H9 (cell line): ENCODE measurements at regions not wholly inside any gene's neighbourhood (a gene's known extent, or its start where the extent isn't known, plus 50 kb on each side); places are given as distances from the start of the nearest gene placed in this dataset.
A peak's percentile ranks its signal among the peaks of the same experiment; 100 is the strongest.

Experiments used
- DNase-seq: peaks from one replicate; pipeline ENCODE4 v3.0.0-alpha.2; 2017
- H2AFZ ChIP-seq: one replicate; pipeline ENCODE4 v1.6.1; 2013; ENCODE audit warnings: mild to moderate bottlenecking, low read length, control low read depth, moderate library complexity
- H2AK5ac ChIP-seq: 2 replicates; pipeline ENCODE4 v1.6.1; 2013; ENCODE audit warnings: low read length, control low read depth, mixed read lengths; ENCODE audit not compliant: insufficient read length
- H2BK120ac ChIP-seq: one replicate; pipeline ENCODE4 v1.6.1; 2013; ENCODE audit warnings: low read depth, mild to moderate bottlenecking, low read length, control low read depth, inconsistent platforms; ENCODE audit not compliant: poor library complexity, severe bottlenecking
- H2BK12ac ChIP-seq: 2 replicates; pipeline ENCODE4 v1.6.1; 2013; ENCODE audit warnings: low read length, control low read depth, mixed read lengths, low read depth; ENCODE audit not compliant: insufficient read length
- H2BK15ac ChIP-seq: 2 replicates; pipeline ENCODE4 v1.6.1; 2013; ENCODE audit warnings: low read depth, low read length, control low read depth
- H2BK20ac ChIP-seq: one replicate; pipeline ENCODE4 v1.6.1; 2013; ENCODE audit warnings: low read depth, mild to moderate bottlenecking, low read length, control low read depth, inconsistent platforms; ENCODE audit not compliant: poor library complexity, severe bottlenecking
- H2BK5ac ChIP-seq: 2 replicates; pipeline ENCODE4 v1.6.1; 2013; ENCODE audit warnings: low read length, control low read depth, mixed read lengths; ENCODE audit not compliant: insufficient read length
- H3K14ac ChIP-seq: 2 replicates; pipeline ENCODE4 v1.6.1; 2013; ENCODE audit warnings: low read length, control low read depth; ENCODE audit not compliant: insufficient read depth
- H3K18ac ChIP-seq: 2 replicates; pipeline ENCODE4 v1.6.1; 2013; ENCODE audit warnings: low read depth, mild to moderate bottlenecking, mixed read lengths, low read length, control low read depth; ENCODE audit not compliant: insufficient read length
- H3K23ac ChIP-seq: 2 replicates; pipeline ENCODE4 v1.6.1; 2013; ENCODE audit warnings: low read length, control low read depth, mixed read lengths, low read depth; ENCODE audit not compliant: insufficient read length
- H3K23me2 ChIP-seq: 2 replicates; pipeline ENCODE4 v1.6.1; 2013; ENCODE audit warnings: low read depth, mild to moderate bottlenecking, mixed read lengths, low read length, control low read depth; ENCODE audit not compliant: insufficient read length, poor library complexity, severe bottlenecking
- H3K27ac ChIP-seq: 2 replicates; pipeline ENCODE4 v1.5.1; 2013; ENCODE audit warnings: low read length, control low read depth, mixed read lengths, low read depth; ENCODE audit not compliant: insufficient read length
- H3K27me3 ChIP-seq: 2 replicates; pipeline ENCODE4 v1.6.1; 2013; ENCODE audit warnings: low read length, control low read depth, inconsistent platforms; ENCODE audit not compliant: insufficient read depth
- H3K4ac ChIP-seq: 2 replicates; pipeline ENCODE4 v1.6.1; 2013; ENCODE audit warnings: low read depth, mild to moderate bottlenecking, control low read depth, inconsistent platforms, low read length, moderate library complexity
- H3K4me1 ChIP-seq: 2 replicates; pipeline ENCODE4 v1.6.1; 2013; ENCODE audit warnings: low read length, control low read depth, inconsistent platforms; ENCODE audit not compliant: insufficient read depth
- H3K4me2 ChIP-seq: 2 replicates; pipeline ENCODE4 v1.6.1; 2013; ENCODE audit warnings: low read length, control low read depth, mixed read lengths; ENCODE audit not compliant: insufficient read length, insufficient read depth
- H3K56ac ChIP-seq: 2 replicates; pipeline ENCODE4 v1.6.1; 2013; ENCODE audit warnings: low read depth, mild to moderate bottlenecking, mixed read lengths, low read length, control low read depth; ENCODE audit not compliant: insufficient read length
- H3K79me1 ChIP-seq: 2 replicates; pipeline ENCODE4 v1.6.1; 2013; ENCODE audit warnings: low read depth, mild to moderate bottlenecking, moderate library complexity, low read length, control low read depth, inconsistent platforms; ENCODE audit not compliant: insufficient read depth, poor library complexity, severe bottlenecking
- H3K79me2 ChIP-seq: 2 replicates; pipeline ENCODE4 v1.6.1; 2013; ENCODE audit warnings: low read length, control low read depth, inconsistent platforms; ENCODE audit not compliant: insufficient read depth
- H3K9ac ChIP-seq: 2 replicates; pipeline ENCODE4 v1.6.1; 2013; ENCODE audit warnings: low read length, control low read depth, mixed read lengths; ENCODE audit not compliant: insufficient read length; ENCODE audit errors: extremely low read depth
- H3K9me3 ChIP-seq: one replicate; pipeline ENCODE4 v1.6.1; 2013; ENCODE audit warnings: low read depth, low read length, inconsistent platforms; ENCODE audit not compliant: control insufficient read depth
- H3T11ph ChIP-seq: one replicate; pipeline ENCODE4 v1.6.1; 2013; ENCODE audit warnings: mild to moderate bottlenecking, low read length, control low read depth, inconsistent platforms
- H4K20me1 ChIP-seq: one replicate; pipeline ENCODE4 v1.6.1; 2013; ENCODE audit not compliant: control insufficient read depth, insufficient read length, insufficient read depth
- H4K5ac ChIP-seq: 2 replicates; pipeline ENCODE4 v1.6.1; 2013; ENCODE audit warnings: low read depth, mild to moderate bottlenecking, mixed read lengths, low read length, control low read depth; ENCODE audit not compliant: insufficient read length
- H4K8ac ChIP-seq: replicated peaks from 2 replicates; pipeline ENCODE4 v1.6.1; 2013; ENCODE audit warnings: low read length, control low read depth, mixed read lengths, low read depth; ENCODE audit not compliant: insufficient read length
- H4K91ac ChIP-seq: 2 replicates; pipeline ENCODE4 v1.6.1; 2013; ENCODE audit warnings: low read depth, mild to moderate bottlenecking, moderate library complexity, mixed read lengths, low read length, control low read depth; ENCODE audit not compliant: insufficient read length
- H3K27ac Mint-ChIP-seq, 3 experiments: 2 replicates in 2 of 3; 3 replicates in 1 of 3; pipeline ENCODE4 v1.8.0; 2020 to 2021; ENCODE audit warnings: mixed read lengths in 3 of 3, mild to moderate bottlenecking in 1 of 3, moderate library complexity in 1 of 3
- H3K27me3 Mint-ChIP-seq: 2 replicates; pipeline ENCODE4 v1.8.0; 2021; ENCODE audit warnings: low read depth, mild to moderate bottlenecking, moderate library complexity, mixed read lengths
- H3K36me3 Mint-ChIP-seq, 3 experiments: 2 replicates in 2 of 3; 3 replicates in 1 of 3; pipeline ENCODE4 v1.8.0; 2020 to 2021; ENCODE audit warnings: low read depth in 3 of 3, mixed read lengths in 3 of 3; ENCODE audit not compliant: insufficient read depth in 1 of 3
- H3K4me1 Mint-ChIP-seq, 2 experiments: 2 replicates each; pipeline ENCODE4 v1.8.0; 2020; ENCODE audit warnings: mixed read lengths in 2 of 2
- H3K4me3 Mint-ChIP-seq, 2 experiments: 2 replicates in 1 of 2; 3 replicates in 1 of 2; pipeline ENCODE4 v1.8.0; 2020 to 2021; ENCODE audit warnings: mild to moderate bottlenecking in 2 of 2, mixed read lengths in 2 of 2, moderate library complexity in 1 of 2
- H3K9me3 Mint-ChIP-seq, 2 experiments: 2 replicates in 1 of 2; 3 replicates in 1 of 2; pipeline ENCODE4 v1.8.0; 2020; ENCODE audit warnings: mild to moderate bottlenecking in 2 of 2, mixed read lengths in 2 of 2, moderate library complexity in 1 of 2
- CTCF ChIP-seq: fragments of 200-600 bp; sonication (generic); conservative IDR thresholded peaks from 3 replicates; pipeline ENCODE4 v1.8.0; 2021; ENCODE audit warnings: antibody characterized with exemption, mild to moderate bottlenecking
- WGBS: extraction: QIAGEN DNeasy Blood & Tissue Kit; methylation state at CpG from one replicate; pipeline ENCODE4 v1.1.7; 2013; ENCODE audit warnings: missing lambda C conversion rate, low lambda C conversion rate, mixed read lengths; ENCODE audit not compliant: insufficient read length; ENCODE audit errors: extremely low coverage; 5-methylcytosine and 5-hydroxymethylcytosine counted together

DNA sequence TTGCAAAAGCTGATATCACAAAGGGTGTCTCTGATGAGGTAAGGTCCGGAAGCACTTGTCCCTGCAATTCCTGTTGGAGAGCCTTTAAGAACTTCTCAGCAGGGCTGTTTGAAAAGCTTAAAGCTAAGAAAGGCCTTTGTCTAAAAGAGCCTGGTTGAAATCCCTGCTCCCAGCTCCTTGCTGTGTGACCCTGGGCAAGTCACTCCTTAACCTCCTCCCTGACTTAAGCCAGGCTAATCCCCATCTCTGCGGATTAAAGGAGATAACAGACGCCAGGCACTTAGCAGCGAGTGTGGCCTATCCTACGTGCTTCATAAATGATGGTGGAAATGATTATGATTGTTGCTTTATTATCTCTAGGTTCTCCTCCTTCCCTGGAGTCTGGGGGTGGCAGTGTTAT, 368.0 kb upstream of the RBFOX1 start:
- H3K9me3 Mint-ChIP-seq: no peaks in the 10 kb centered on the region
- no peaks in the 10 kb centered on the region for H3K9me3 ChIP-seq
- H2BK120ac ChIP-seq: no peak overlapping the region
- no peaks in the 10 kb centered on the region for H3K79me1 ChIP-seq
- H3K36me3 Mint-ChIP-seq: no peaks in the 10 kb centered on the region
- H2BK15ac ChIP-seq: no peak overlapping the region
- no peak overlapping the region for H2BK12ac ChIP-seq
- no peak overlapping the region for H3K14ac ChIP-seq
- H3K56ac ChIP-seq: no peak overlapping the region
- peaks cover 61% of the 10 kb centered on the region for H3K27me3 Mint-ChIP-seq
- no peak overlapping the region for H3K18ac ChIP-seq
- no peaks in the 10 kb centered on the region for H3K27me3 ChIP-seq
- TF ChIP-seq CTCF: no peak
- H2BK20ac ChIP-seq: no peak overlapping the region
- no peak overlapping the region for H3K4ac ChIP-seq
- no peak overlapping the region; a peak in 1 of 7 replicates for H3K27ac Mint-ChIP-seq
- no peak overlapping the region for H3K4me2 ChIP-seq
- H3K9ac ChIP-seq: no peak overlapping the region
- no peaks in the 10 kb centered on the region for H3K23me2 ChIP-seq
- no peak overlapping the region for H4K5ac ChIP-seq
- H4K91ac ChIP-seq: no peak overlapping the region
- no peaks in the 10 kb centered on the region for H3K79me2 ChIP-seq
- no peak overlapping the region for H3K23ac ChIP-seq
- no peak overlapping the region for H2AK5ac ChIP-seq
- H3K4me1 Mint-ChIP-seq: peaks cover 8 to 12% of the 10 kb centered on the region in 2 experiments
- no peaks in the 10 kb centered on the region for H4K20me1 ChIP-seq
- no peaks in the 10 kb centered on the region; the same call in 1 of the 2 replicates for H3K4me1 ChIP-seq
- no peak overlapping the region for H3K27ac ChIP-seq
- H3T11ph ChIP-seq: no peak overlapping the region
- no peak overlapping the region for H2AFZ ChIP-seq
- DNase-seq: peak; percentile 38
- no peak overlapping the region for H4K8ac ChIP-seq
- H2BK5ac ChIP-seq: no peak overlapping the region
- no CpG with 5 or more reads among the region's 5 CpGs for WGBS
- H3K4me3 Mint-ChIP-seq: no peak overlapping the region
